ENCODE measurements at regions not wholly inside any gene's neighbourhood (a gene's known extent, or its start where the extent isn't known, plus 50 kb on each side); places are given as distances from the start of the nearest gene placed in this dataset.

DNA sequence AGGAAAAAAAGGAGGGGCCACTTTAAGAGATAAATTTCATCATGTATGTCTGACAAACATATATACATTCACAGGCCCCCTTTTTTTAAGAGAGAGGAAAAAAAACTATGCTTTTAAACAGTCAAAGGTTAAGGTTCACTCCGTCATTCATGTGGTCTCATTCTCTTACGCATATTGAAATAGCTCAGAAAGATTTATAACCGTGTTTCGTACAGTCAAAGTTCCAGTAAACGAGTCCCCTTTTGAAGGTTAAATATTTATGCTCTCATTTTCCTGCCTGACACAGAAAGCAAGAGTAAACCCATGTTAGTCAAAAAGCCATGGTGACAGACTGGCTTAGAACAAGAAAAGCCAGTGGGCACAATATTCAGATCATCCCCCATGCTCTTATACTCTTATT lies 248.0 kb upstream of the ARRDC4 start:
- Histone ChIP-seq H3K36me3 (replicated peaks; ENCODE audit: control insufficient read depth, insufficient read depth, low read length) (no peaks in the 10 kb centered on the region), H3K27me3 (ENCODE audit: control insufficient read depth, insufficient read depth, low read length) (no peaks in the 10 kb centered on the region), H3K4me3 (ENCODE audit: insufficient read depth, low read depth, low read length) (no peak overlapping the region)
- DNase-seq = no peak

GRCh38 chr15:97717806-97718205 lies 242.7 kb upstream of the ARRDC4 start:
- Histone ChIP-seq H3K4me3 (ENCODE audit: insufficient read depth, low read depth, low read length) (no peak overlapping the region), H3K27me3 (ENCODE audit: control insufficient read depth, insufficient read depth, low read length) (no peaks in the 10 kb centered on the region), H3K36me3 (replicated peaks; ENCODE audit: control insufficient read depth, insufficient read depth, low read length) (no peaks in the 10 kb centered on the region)
- no peak for DNase-seq

GRCh38 chr15:97718509-97718908 lies 242.0 kb upstream of the ARRDC4 start:
- Histone ChIP-seq H3K27me3 (ENCODE audit: control insufficient read depth, insufficient read depth, low read length) (no peaks in the 10 kb centered on the region), H3K36me3 (replicated peaks; ENCODE audit: control insufficient read depth, insufficient read depth, low read length) (no peaks in the 10 kb centered on the region), H3K4me3 (ENCODE audit: insufficient read depth, low read depth, low read length) (no peak overlapping the region)
- no peak for DNase-seq

- Histone ChIP-seq H3K4me3 (ENCODE audit: insufficient read depth, low read depth, low read length) (no peak overlapping the region), H3K36me3 (replicated peaks; ENCODE audit: control insufficient read depth, insufficient read depth, low read length) (no peaks in the 10 kb centered on the region), H3K27me3 (ENCODE audit: control insufficient read depth, insufficient read depth, low read length) (no peaks in the 10 kb centered on the region)
- DNase-seq = no peak
These were observed 231.7 kb upstream of the ARRDC4 start for GRCh38 chr15:97728791-97729190.

DNA sequence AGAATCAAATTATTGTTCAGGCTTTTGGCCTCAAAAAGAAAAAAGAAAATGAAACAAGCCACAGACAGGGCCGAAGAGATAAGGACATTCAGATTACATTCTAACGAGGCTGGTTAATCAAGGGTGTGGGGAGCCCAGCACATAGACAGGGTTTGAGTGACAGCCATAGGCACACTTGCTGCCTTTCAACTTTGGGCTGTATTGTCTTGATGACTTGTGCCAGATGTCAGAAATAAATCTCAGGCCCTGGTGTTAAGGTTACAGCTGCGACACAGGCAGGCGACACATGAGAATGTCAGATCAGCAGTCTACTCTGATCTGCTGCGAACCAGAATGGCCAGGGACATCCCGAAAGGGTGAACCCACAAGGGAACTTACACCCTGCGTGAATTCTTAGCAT lies 231.2 kb upstream of the ARRDC4 start:
- Histone ChIP-seq H3K36me3 (replicated peaks; ENCODE audit: control insufficient read depth, insufficient read depth, low read length) (no peaks in the 10 kb centered on the region), H3K4me3 (ENCODE audit: insufficient read depth, low read depth, low read length) (no peak overlapping the region), H3K27me3 (ENCODE audit: control insufficient read depth, insufficient read depth, low read length) (no peaks in the 10 kb centered on the region)
- no peak for DNase-seq

GRCh38 chr15:97730315-97730714 lies 230.2 kb upstream of the ARRDC4 start:
- Histone ChIP-seq H3K36me3 (replicated peaks; ENCODE audit: control insufficient read depth, insufficient read depth, low read length) (no peaks in the 10 kb centered on the region), H3K4me3 (ENCODE audit: insufficient read depth, low read depth, low read length) (no peak overlapping the region), H3K27me3 (ENCODE audit: control insufficient read depth, insufficient read depth, low read length) (no peaks in the 10 kb centered on the region)
- no peak for DNase-seq

GRCh38 chr15:97731859-97732258 lies 228.6 kb upstream of the ARRDC4 start:
- H3K27me3 ChIP-seq (ENCODE audit: control insufficient read depth, insufficient read depth, low read length) = no peaks in the 10 kb centered on the region
- no peak overlapping the region for H3K4me3 ChIP-seq (ENCODE audit: insufficient read depth, low read depth, low read length)
- DNase-seq = no peak
- no peaks in the 10 kb centered on the region for H3K36me3 ChIP-seq (replicated peaks; ENCODE audit: control insufficient read depth, insufficient read depth, low read length)

GRCh38 chr15:97733373-97733772 lies 227.1 kb upstream of the ARRDC4 start:
- H3K36me3 ChIP-seq (replicated peaks; ENCODE audit: control insufficient read depth, insufficient read depth, low read length) = no peaks in the 10 kb centered on the region
- DNase-seq = no peak
- no peaks in the 10 kb centered on the region for H3K27me3 ChIP-seq (ENCODE audit: control insufficient read depth, insufficient read depth, low read length)
- no peak overlapping the region for H3K4me3 ChIP-seq (ENCODE audit: insufficient read depth, low read depth, low read length)

- H3K4me3 ChIP-seq (ENCODE audit: insufficient read depth, low read depth, low read length) = no peak overlapping the region
- no peak for DNase-seq
- H3K36me3 ChIP-seq (replicated peaks; ENCODE audit: control insufficient read depth, insufficient read depth, low read length) = no peaks in the 10 kb centered on the region
- H3K27me3 ChIP-seq (ENCODE audit: control insufficient read depth, insufficient read depth, low read length) = no peaks in the 10 kb centered on the region
These were observed 223.8 kb upstream of the ARRDC4 start for GRCh38 chr15:97736748-97737147.

DNA sequence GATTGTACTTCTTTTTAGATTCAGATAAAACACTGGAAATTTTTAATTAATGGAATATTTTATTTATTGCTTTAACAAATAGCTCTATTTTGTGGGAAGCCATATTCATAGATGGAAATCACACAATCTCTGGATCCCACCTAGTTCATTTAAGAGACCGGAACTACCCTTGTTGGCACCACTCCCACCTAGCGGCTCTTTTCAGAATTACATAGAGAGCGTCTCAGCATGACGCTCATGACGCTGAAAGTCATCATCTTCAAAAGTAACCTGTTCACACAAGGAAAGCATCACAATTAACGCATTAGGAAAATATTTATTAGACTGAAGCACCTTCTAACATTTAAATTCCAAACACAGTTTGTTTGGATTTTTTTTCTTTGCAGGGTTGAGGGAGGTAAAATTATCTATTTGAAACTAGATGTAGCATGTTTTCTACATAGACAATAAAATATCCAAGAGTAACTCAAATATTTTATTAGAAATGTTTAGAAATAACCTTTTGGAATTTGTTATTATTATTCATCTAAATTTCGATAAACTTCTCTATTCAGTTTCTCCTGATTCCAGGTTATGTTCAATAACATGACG lies 214.9 kb upstream of the ARRDC4 start:
- Histone ChIP-seq H3K27me3 (ENCODE audit: control insufficient read depth, insufficient read depth, low read length) (no peaks in the 10 kb centered on the region), H3K4me3 (ENCODE audit: insufficient read depth, low read depth, low read length) (no peak overlapping the region), H3K36me3 (replicated peaks; ENCODE audit: control insufficient read depth, insufficient read depth, low read length) (no peaks in the 10 kb centered on the region)
- DNase-seq = peak; percentile 46

DNA sequence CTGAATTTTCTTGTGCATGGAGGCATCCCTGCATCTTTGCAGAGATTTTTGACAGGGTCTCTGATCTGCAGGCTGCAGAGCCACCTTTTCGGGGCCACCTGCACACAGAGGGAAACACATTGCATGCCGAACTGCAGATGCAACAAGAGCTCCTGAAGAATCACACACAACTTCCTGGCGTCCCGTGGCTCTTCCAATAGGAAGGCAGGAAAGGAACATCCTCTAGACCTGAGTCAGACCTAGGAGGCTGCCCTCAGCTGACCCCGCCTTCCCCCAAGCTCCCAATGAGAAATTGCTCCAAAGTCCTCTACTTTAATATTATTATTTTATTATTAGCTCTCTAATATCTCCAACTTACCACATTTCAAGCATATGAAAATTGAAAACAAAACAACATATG lies 213.2 kb upstream of the ARRDC4 start:
- Histone ChIP-seq H3K36me3 (replicated peaks; ENCODE audit: control insufficient read depth, insufficient read depth, low read length) (no peaks in the 10 kb centered on the region), H3K4me3 (ENCODE audit: insufficient read depth, low read depth, low read length) (no peak overlapping the region)
- DNase-seq = no peak

GRCh38 chr15:97748576-97748975 lies 211.9 kb upstream of the ARRDC4 start:
- Histone ChIP-seq H3K27me3 (ENCODE audit: control insufficient read depth, insufficient read depth, low read length) (no peaks in the 10 kb centered on the region), H3K36me3 (replicated peaks; ENCODE audit: control insufficient read depth, insufficient read depth, low read length) (no peaks in the 10 kb centered on the region), H3K4me3 (ENCODE audit: insufficient read depth, low read depth, low read length) (no peak overlapping the region)
- DNase-seq = no peak

More for the DNA sequence above, 213.2 kb upstream of the ARRDC4 start:
- H3K27me3 ChIP-seq (ENCODE audit: control insufficient read depth, insufficient read depth, low read length) = no peaks in the 10 kb centered on the region

- no peak for DNase-seq
- Histone ChIP-seq H3K36me3 (replicated peaks; ENCODE audit: control insufficient read depth, insufficient read depth, low read length) (no peaks in the 10 kb centered on the region), H3K4me3 (ENCODE audit: insufficient read depth, low read depth, low read length) (no peak overlapping the region), H3K27me3 (ENCODE audit: control insufficient read depth, insufficient read depth, low read length) (no peaks in the 10 kb centered on the region)
These were observed 210.4 kb upstream of the ARRDC4 start for GRCh38 chr15:97750060-97750459.

GRCh38 chr15:97755726-97756125 lies 204.8 kb upstream of the ARRDC4 start:
- DNase-seq = no peak
- Histone ChIP-seq H3K4me3 (ENCODE audit: insufficient read depth, low read depth, low read length) (no peak overlapping the region), H3K27me3 (ENCODE audit: control insufficient read depth, insufficient read depth, low read length) (no peaks in the 10 kb centered on the region)

GRCh38 chr15:97759363-97759762 lies 201.1 kb upstream of the ARRDC4 start:
- no peak overlapping the region for H3K4me3 ChIP-seq (ENCODE audit: insufficient read depth, low read depth, low read length)
- no peak for DNase-seq
- H3K27me3 ChIP-seq (ENCODE audit: control insufficient read depth, insufficient read depth, low read length) = no peaks in the 10 kb centered on the region
- no peaks in the 10 kb centered on the region for H3K36me3 ChIP-seq (replicated peaks; ENCODE audit: control insufficient read depth, insufficient read depth, low read length)

More at GRCh38 chr15:97755726-97756125, 204.8 kb upstream of the ARRDC4 start:
- H3K36me3 ChIP-seq (replicated peaks; ENCODE audit: control insufficient read depth, insufficient read depth, low read length) = no peaks in the 10 kb centered on the region

DNA sequence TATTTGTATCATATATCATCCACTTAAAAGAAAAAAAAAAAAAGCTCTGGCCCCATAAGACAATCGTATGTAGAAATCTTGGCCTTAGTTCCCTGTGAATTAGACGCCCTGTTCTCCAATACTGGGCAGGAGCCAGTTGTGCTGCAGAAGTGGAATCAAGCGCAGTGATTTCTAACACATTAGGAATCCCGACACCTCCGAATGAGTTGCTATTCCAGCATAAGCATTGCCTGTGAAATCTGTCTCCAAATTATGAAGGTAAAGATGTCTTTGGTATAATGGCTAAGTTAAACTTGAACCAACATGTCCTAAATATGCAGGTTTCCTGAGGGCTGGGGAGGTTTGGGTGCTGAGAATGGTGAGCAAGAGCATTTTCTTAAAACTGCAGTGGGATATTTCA lies 199.4 kb upstream of the ARRDC4 start:
- H3K36me3 ChIP-seq (replicated peaks; ENCODE audit: control insufficient read depth, insufficient read depth, low read length) = no peaks in the 10 kb centered on the region
- no peak for DNase-seq
- H3K27me3 ChIP-seq (ENCODE audit: control insufficient read depth, insufficient read depth, low read length) = no peaks in the 10 kb centered on the region
- no peak overlapping the region for H3K4me3 ChIP-seq (ENCODE audit: insufficient read depth, low read depth, low read length)

Data from H7 (cell line).